Caco-2 (cell line): ENCODE measurements at regions not wholly inside any gene's neighbourhood (a gene's known extent, or its start where the extent isn't known, plus 50 kb on each side); places are given as distances from the start of the nearest gene placed in this dataset.

Experiments
- BruUV-seq: library from RNA; stranded (reverse); fragments of 400-500 nt; replicated peaks from 2 replicates; lab custom pipeline; 2021; lab: Mats Ljungman, UMichigan
- CTCF ChIA-PET: fragments of 300-600 bp; sonication (Branson Sonifier 250); formaldehyde crosslinking; loops from one replicate; lab custom pipeline; 2022; ENCODE audit warnings: antibody characterized with exemption; lab: Charles Lee
- POLR2A ChIA-PET: fragments of 300-600 bp; sonication (Branson Sonifier 250); formaldehyde crosslinking; loops from one replicate; lab custom pipeline; 2022; ENCODE audit warnings: antibody characterized with exemption; lab: Charles Lee
- DNase-seq, 2 experiments: peaks; one replicate each; pipeline versions ENCODE4 v3.0.0 to v3.0.0-alpha.2; 2020 to 2022
- H3K27me3 ChIP-seq: replicated peaks from 2 replicates; pipeline ENCODE4 v1.6.0; 2011; ENCODE audit warnings: low read length; ENCODE audit not compliant: control insufficient read depth, insufficient read depth
- H3K36me3 ChIP-seq: 2 replicates; pipeline ENCODE4 v1.5.1; 2011; ENCODE audit warnings: low read length; ENCODE audit not compliant: control insufficient read depth, insufficient read depth
- H3K4me1 ChIP-seq: fragments of 250-450 bp; sonication (Bioruptor Pico); 2 replicates; pipeline ENCODE4 v1.5.1; 2020; ENCODE audit warnings: mild to moderate bottlenecking
- H3K4me3 ChIP-seq: 2 replicates; pipeline ENCODE4 v1.5.1; 2011; ENCODE audit warnings: low read depth, mild to moderate bottlenecking, control low read depth, low read length
- H3K9me3 ChIP-seq: fragments of 250-450 bp; sonication (Bioruptor Pico); 2 replicates; pipeline ENCODE4 v1.5.1; 2020; ENCODE audit warnings: mild to moderate bottlenecking, moderate library complexity
- H3K27ac Mint-ChIP-seq: one replicate; pipeline ENCODE4 v1.8.0; 2022; ENCODE audit warnings: mixed read lengths; ENCODE audit not compliant: unreplicated experiment
- H3K27me3 Mint-ChIP-seq: one replicate; pipeline ENCODE4 v1.8.0; 2022; ENCODE audit warnings: mixed read lengths; ENCODE audit not compliant: insufficient read depth, unreplicated experiment
- H3K36me3 Mint-ChIP-seq: one replicate; pipeline ENCODE4 v1.8.0; 2022; ENCODE audit warnings: mild to moderate bottlenecking, mixed read lengths; ENCODE audit not compliant: insufficient read depth, unreplicated experiment
- H3K4me1 Mint-ChIP-seq: one replicate; pipeline ENCODE4 v1.8.0; 2022; ENCODE audit warnings: low read depth, mixed read lengths; ENCODE audit not compliant: unreplicated experiment
- H3K4me3 Mint-ChIP-seq: one replicate; pipeline ENCODE4 v1.8.0; 2022; ENCODE audit warnings: mild to moderate bottlenecking, moderate library complexity, mixed read lengths; ENCODE audit not compliant: unreplicated experiment
- H3K9me3 Mint-ChIP-seq: one replicate; pipeline ENCODE4 v1.8.0; 2022; ENCODE audit warnings: mixed read lengths; ENCODE audit not compliant: unreplicated experiment
- CTCF ChIP-seq, 2 experiments: fragments of 200-600 bp in 1 of 2; IDR thresholded peaks; 1 replicate in 1 of 2; 2 replicates in 1 of 2; pipeline versions ENCODE4 v1.5.1 to v1.8.0; 2011 to 2022; ENCODE audit warnings: antibody characterized with exemption in 1 of 2, control low read depth in 1 of 2, inconsistent platforms in 1 of 2, low read depth in 1 of 2, low read length in 1 of 2, mild to moderate bottlenecking in 1 of 2, moderate library complexity in 1 of 2; ENCODE audit not compliant: insufficient read depth in 1 of 2, severe bottlenecking in 1 of 2, unreplicated experiment in 1 of 2
- intact Hi-C: fragments of 100-400 bp; cut with micrococcal nuclease; formaldehyde crosslinking; loops from one replicate; pipeline ENCODE4 v1.10.0; 2022; ENCODE audit not compliant: unreplicated experiment

GRCh38 chr5:164360589-164360988 lies 855.2 kb downstream of the MAT2B start:
- no peaks in the 10 kb centered on the region for H3K27me3 ChIP-seq
- no peaks in the 10 kb centered on the region for H3K4me1 Mint-ChIP-seq
- TF ChIP-seq CTCF (IDR thresholded peaks at IDR 0.05; ENCODE audit: insufficient read depth in 1 of 2, low read depth in 1 of 2, low read length in 1 of 2, severe bottlenecking in 1 of 2, unreplicated experiment in 1 of 2) = no peak
- H3K36me3 Mint-ChIP-seq = no peaks in the 10 kb centered on the region
- peaks cover 3% of the 10 kb centered on the region for H3K27me3 Mint-ChIP-seq
- peaks cover 13% of the 10 kb centered on the region for H3K4me1 ChIP-seq
- ChIA-PET CTCF (no interaction called here), POLR2A (interaction anchor here (0.6 kb wide), 1 partner anchor 88 kb away, joined by 4 read pairs; no protein-coding TSS in a partner anchor)
- no peak overlapping the region for H3K4me3 Mint-ChIP-seq
- intact Hi-C loops = no loop called here
- H3K36me3 ChIP-seq = no peaks in the 10 kb centered on the region
- H3K9me3 ChIP-seq = no peaks in the 10 kb centered on the region
- no peaks in the 10 kb centered on the region for H3K9me3 Mint-ChIP-seq
- DNase-seq = no peak
- no TSS peak for BruUV-seq
- H3K27ac Mint-ChIP-seq = no peak overlapping the region
- H3K4me3 ChIP-seq = no peak overlapping the region

GRCh38 chr5:164361986-164362385 lies 856.6 kb downstream of the MAT2B start:
- ChIA-PET POLR2A (no interaction called here), CTCF (no interaction called here)
- Histone ChIP-seq H3K27me3 (no peaks in the 10 kb centered on the region), H3K4me1 (peaks cover 13% of the 10 kb centered on the region), H3K4me3 (no peak overlapping the region), H3K9me3 (no peaks in the 10 kb centered on the region), H3K36me3 (no peaks in the 10 kb centered on the region)
- TF ChIP-seq CTCF (IDR thresholded peaks at IDR 0.05; ENCODE audit: insufficient read depth in 1 of 2, low read depth in 1 of 2, low read length in 1 of 2, severe bottlenecking in 1 of 2, unreplicated experiment in 1 of 2) = no peak
- H3K27me3 Mint-ChIP-seq = peaks cover 3% of the 10 kb centered on the region
- no peak overlapping the region for H3K4me3 Mint-ChIP-seq
- no peaks in the 10 kb centered on the region for H3K9me3 Mint-ChIP-seq
- DNase-seq = no peak
- no peaks in the 10 kb centered on the region for H3K4me1 Mint-ChIP-seq
- H3K36me3 Mint-ChIP-seq = no peaks in the 10 kb centered on the region
- no peak overlapping the region for H3K27ac Mint-ChIP-seq
- BruUV-seq = no TSS peak
- intact Hi-C loops = no loop called here

- ChIA-PET CTCF (no interaction called here), POLR2A (no interaction called here)
- Mint-ChIP-seq H3K4me1 (no peaks in the 10 kb centered on the region), H3K27me3 (peaks cover 3% of the 10 kb centered on the region), H3K27ac (no peak overlapping the region), H3K36me3 (no peaks in the 10 kb centered on the region), H3K9me3 (no peaks in the 10 kb centered on the region), H3K4me3 (no peak overlapping the region)
- BruUV-seq = no TSS peak
- Histone ChIP-seq H3K4me1 (peaks cover 13% of the 10 kb centered on the region), H3K9me3 (no peaks in the 10 kb centered on the region), H3K4me3 (no peak overlapping the region), H3K27me3 (no peaks in the 10 kb centered on the region), H3K36me3 (no peaks in the 10 kb centered on the region)
- TF ChIP-seq CTCF (IDR thresholded peaks at IDR 0.05; ENCODE audit: insufficient read depth in 1 of 2, low read depth in 1 of 2, low read length in 1 of 2, severe bottlenecking in 1 of 2, unreplicated experiment in 1 of 2) = no peak
- intact Hi-C loops = no loop called here
- DNase-seq = no peak
Observed at GRCh38 chr5:164362835-164363234, 857.4 kb downstream of the MAT2B start.
